IMR-90 (cell line): ENCODE measurements at regions not wholly inside any gene's neighbourhood (a gene's known extent, or its start where the extent isn't known, plus 50 kb on each side); places are given as distances from the start of the nearest gene placed in this dataset.
A peak's percentile ranks its signal among the peaks of the same experiment; 100 is the strongest.

Experiments used
- ATAC-seq: fragments of 200-7000 bp; cut with Tn5 transposase; 2 replicates; pipeline ENCODE4 v1.9.1; 2020; ENCODE audit warnings: low read depth, mild to moderate bottlenecking, moderate library complexity
- BruUV-seq: library from RNA; stranded (reverse); fragments of 400-500 nt; replicated peaks from 2 replicates; lab custom pipeline; 2021; lab: Mats Ljungman, UMichigan
- CTCF ChIA-PET: fragments of 300-600 bp; formaldehyde crosslinking; extraction: SDS; loops from one replicate; lab custom pipeline; 2021; ENCODE audit warnings: antibody characterized with exemption; lab: Yijun Ruan, JAX
- POLR2A ChIA-PET: fragments of 300-600 bp; sonication (Branson Sonifier 250); formaldehyde crosslinking; loops from one replicate; lab custom pipeline; 2022; ENCODE audit warnings: antibody characterized with exemption; ENCODE audit not compliant: unreplicated experiment; lab: Charles Lee
- DNase-seq: peaks from one replicate; pipeline ENCODE4 v3.0.0; 2013
- H2AFZ ChIP-seq: replicated peaks from 2 replicates; pipeline ENCODE3; 2013; ENCODE audit warnings: low read length, mild to moderate bottlenecking; ENCODE audit not compliant: poor library complexity
- H2AK5ac ChIP-seq: 2 replicates; pipeline ENCODE4 v1.6.1; 2013; ENCODE audit warnings: low read depth, low read length, inconsistent platforms
- H2AK9ac ChIP-seq: replicated peaks from 2 replicates; pipeline ENCODE3; 2013; ENCODE audit warnings: mild to moderate bottlenecking, low read depth, low read length, moderate library complexity; ENCODE audit not compliant: poor library complexity
- H2BK120ac ChIP-seq: 2 replicates; pipeline ENCODE4 v1.6.1; 2013; ENCODE audit warnings: low read depth, low read length, inconsistent platforms
- H2BK15ac ChIP-seq: 3 replicates; pipeline ENCODE4 v1.6.1; 2013; ENCODE audit warnings: low read depth, low read length, inconsistent platforms
- H2BK20ac ChIP-seq: 2 replicates; pipeline ENCODE4 v1.6.1; 2013; ENCODE audit warnings: low read depth, mild to moderate bottlenecking, inconsistent platforms, low read length, moderate library complexity
- H2BK5ac ChIP-seq: 2 replicates; pipeline ENCODE4 v1.6.1; 2013; ENCODE audit warnings: mild to moderate bottlenecking, low read depth, low read length, inconsistent platforms; ENCODE audit not compliant: poor library complexity, severe bottlenecking
- H3K14ac ChIP-seq: replicated peaks from 2 replicates; pipeline ENCODE4 v1.6.1; 2013; ENCODE audit warnings: low read depth, low read length, inconsistent platforms
- H3K18ac ChIP-seq: 2 replicates; pipeline ENCODE4 v1.6.1; 2013; ENCODE audit warnings: low read depth, low read length, control low read depth
- H3K23ac ChIP-seq: 2 replicates; pipeline ENCODE4 v1.6.1; 2013; ENCODE audit warnings: low read depth, low read length, inconsistent platforms
- H3K27ac ChIP-seq: 2 replicates; pipeline ENCODE4 v1.5.1; 2013; ENCODE audit warnings: mild to moderate bottlenecking, control low read depth, low read length; ENCODE audit not compliant: insufficient read depth
- H3K27me3 ChIP-seq: 2 replicates; pipeline ENCODE4 v1.6.1; 2013; ENCODE audit warnings: low read length; ENCODE audit not compliant: control insufficient read depth, insufficient read depth
- H3K36me3 ChIP-seq: 2 replicates; pipeline ENCODE4 v1.6.1; 2013; ENCODE audit warnings: low read length, mixed read lengths; ENCODE audit not compliant: control insufficient read depth, insufficient read depth
- H3K4ac ChIP-seq: 2 replicates; pipeline ENCODE4 v1.6.1; 2013; ENCODE audit warnings: low read depth, low read length, inconsistent platforms
- H3K4me1 ChIP-seq: 2 replicates; pipeline ENCODE4 v1.6.1; 2013; ENCODE audit warnings: low read length, mixed read lengths; ENCODE audit not compliant: control insufficient read depth, insufficient read depth
- H3K4me2 ChIP-seq: 2 replicates; pipeline ENCODE4 v1.6.1; 2013; ENCODE audit warnings: low read depth, mild to moderate bottlenecking, control low read depth, low read length, moderate library complexity
- H3K4me3 ChIP-seq: 2 replicates; pipeline ENCODE4 v1.5.1; 2013; ENCODE audit warnings: low read depth, mild to moderate bottlenecking, control low read depth, low read length, moderate library complexity; ENCODE audit not compliant: insufficient read depth
- H3K56ac ChIP-seq: 2 replicates; pipeline ENCODE4 v1.6.1; 2013; ENCODE audit warnings: low read length, inconsistent platforms; ENCODE audit not compliant: insufficient read depth; ENCODE audit errors: extremely low read depth
- H3K79me1 ChIP-seq, 2 experiments: 2 replicates each; pipeline ENCODE4 v1.6.1; 2013; ENCODE audit warnings: low read length in 2 of 2, inconsistent platforms in 1 of 2, low read depth in 1 of 2
- H3K9ac ChIP-seq: 2 replicates; pipeline ENCODE4 v1.6.1; 2013; ENCODE audit warnings: low read depth, low read length, control low read depth
- H3K9me1 ChIP-seq: 2 replicates; pipeline ENCODE4 v1.6.1; 2013; ENCODE audit warnings: low read length, inconsistent platforms; ENCODE audit not compliant: insufficient read depth
- H3K9me3 ChIP-seq: 2 replicates; pipeline ENCODE4 v1.6.1; 2013; ENCODE audit warnings: low read length; ENCODE audit not compliant: control insufficient read depth, insufficient read depth
- H4K20me1 ChIP-seq: 2 replicates; pipeline ENCODE4 v1.6.1; 2013; ENCODE audit warnings: low read length, inconsistent platforms; ENCODE audit not compliant: insufficient read depth
- H4K5ac ChIP-seq: 2 replicates; pipeline ENCODE4 v1.6.1; 2013; ENCODE audit warnings: mild to moderate bottlenecking, low read depth, low read length, control low read depth
- H4K8ac ChIP-seq, 2 experiments: 2 replicates each; pipeline ENCODE4 v1.6.1; 2013; ENCODE audit warnings: low read depth in 2 of 2, low read length in 2 of 2, control low read depth in 1 of 2, inconsistent platforms in 1 of 2
- H4K91ac ChIP-seq: 2 replicates; pipeline ENCODE4 v1.6.1; 2013; ENCODE audit warnings: low read depth, low read length, inconsistent platforms; ENCODE audit not compliant: insufficient read depth
- CEBPB ChIP-seq: IDR thresholded peaks from 2 replicates; pipeline ENCODE4 v1.6.1; 2012; ENCODE audit warnings: low read depth, low read length, improper control_type of control experiment
- CHD1 ChIP-seq: IDR thresholded peaks from 2 replicates; pipeline ENCODE4 v1.6.1; 2012; ENCODE audit warnings: low read depth, low read length, improper control_type of control experiment
- CTCF ChIP-seq: conservative IDR thresholded peaks from 2 replicates; pipeline ENCODE4 v1.5.1; 2012; ENCODE audit warnings: mild to moderate bottlenecking, low read depth, low read length, improper control_type of control experiment
- ELK1 ChIP-seq: fragments of 150-350 bp; IDR thresholded peaks from 2 replicates; pipeline ENCODE4 v1.6.1; 2016; ENCODE audit warnings: low read depth, mild to moderate bottlenecking, low read length, moderate library complexity, borderline replicate concordance
- FOS ChIP-seq: fragments of 150-350 bp; IDR thresholded peaks from 2 replicates; pipeline ENCODE4 v1.6.1; 2016; ENCODE audit warnings: low read depth, low read length
- MAFK ChIP-seq: IDR thresholded peaks from 2 replicates; pipeline ENCODE4 v1.6.1; 2012; ENCODE audit warnings: low read depth, low read length, improper control_type of control experiment
- MAZ ChIP-seq: IDR thresholded peaks from 2 replicates; pipeline ENCODE4 v1.6.1; 2012; ENCODE audit warnings: low read depth, mild to moderate bottlenecking, low read length, improper control_type of control experiment, moderate library complexity, borderline replicate concordance
- MXI1 ChIP-seq: IDR thresholded peaks from 2 replicates; pipeline ENCODE4 v1.6.1; 2012; ENCODE audit warnings: low read depth, mild to moderate bottlenecking, low read length, moderate library complexity, borderline replicate concordance
- NFE2L2 ChIP-seq: fragments of 150-350 bp; IDR thresholded peaks from 2 replicates; pipeline ENCODE4 v1.6.1; 2016; ENCODE audit warnings: low read depth, mild to moderate bottlenecking, low read length
- RAD21 ChIP-seq: IDR thresholded peaks from 2 replicates; pipeline ENCODE4 v1.6.1; 2012; ENCODE audit warnings: low read length, improper control_type of control experiment
- RCOR1 ChIP-seq: IDR thresholded peaks from 2 replicates; pipeline ENCODE4 v1.6.1; 2012; ENCODE audit warnings: mild to moderate bottlenecking, low read length, improper control_type of control experiment; ENCODE audit not compliant: insufficient replicate concordance
- RFX5 ChIP-seq: IDR thresholded peaks from 2 replicates; pipeline ENCODE4 v1.8.0; 2012; ENCODE audit warnings: low read depth, mild to moderate bottlenecking, low read length, moderate library complexity
- SMC3 ChIP-seq: fragments of 150-350 bp; IDR thresholded peaks from 2 replicates; pipeline ENCODE4 v1.6.1; 2016; ENCODE audit warnings: low read depth, mild to moderate bottlenecking, antibody characterized with exemption, low read length, moderate library complexity
- USF2 ChIP-seq: fragments of 150-350 bp; IDR thresholded peaks from 2 replicates; pipeline ENCODE4 v1.6.1; 2017; ENCODE audit warnings: mild to moderate bottlenecking, antibody characterized with exemption, low read length, low read depth
- WGBS, 2 experiments: methylation state at CpG; one replicate each; pipeline versions ENCODE4 v1.1.5 to v1.1.7; 2013; ENCODE audit warnings: missing lambda C conversion rate in 2 of 2; ENCODE audit not compliant: insufficient read length in 1 of 2; ENCODE audit errors: extremely low coverage in 2 of 2; 5-methylcytosine and 5-hydroxymethylcytosine counted together
- dilution Hi-C: fragments of 300-500 bp; cut with HindIII; formaldehyde crosslinking; loops from one replicate; pipeline ENCODE4 v1.14.3; 2018; ENCODE audit warnings: low sequenced_read_pairs; ENCODE audit not compliant: unreplicated experiment
- in situ Hi-C: fragments of 300-500 bp; cut with MboI; formaldehyde crosslinking; loops from 3 replicates; pipeline ENCODE4 v1.14.3; 2019; ENCODE audit warnings: low sequenced_read_pairs, inconsistent platforms, mixed read lengths
- intact Hi-C: fragments of 100-400 bp; cut with micrococcal nuclease; formaldehyde crosslinking; loops from 2 replicates; pipeline ENCODE4 v1.10.0; 2022

- no peak for TF ChIP-seq MAFK
- TF ChIP-seq RCOR1, result no peak
- no peak for TF ChIP-seq MAZ
- TF ChIP-seq ELK1, result no peak
- TF ChIP-seq MXI1, result no peak
- no peak for TF ChIP-seq FOS
- no peak for TF ChIP-seq CTCF
- TF ChIP-seq RAD21, result no peak
- no peak for TF ChIP-seq CEBPB
- no peak for TF ChIP-seq CHD1
- no peak for TF ChIP-seq RFX5
- TF ChIP-seq USF2, result no peak
- no peak for TF ChIP-seq NFE2L2
- no peak for TF ChIP-seq SMC3
- H4K20me1 ChIP-seq, result no peaks in the 10 kb centered on the region
- intact Hi-C loops, result no loop called here
- H3K4me3 ChIP-seq, result no peak overlapping the region
- H2AFZ ChIP-seq, result peak overlapping the region; percentile 11
- H3K9me1 ChIP-seq, result 0 out of 2 replicates have a peak, but pooled peaks cover 6% of the 10 kb centered on the region
- in situ Hi-C loops, result no loop called here
- H2AK9ac ChIP-seq, result peak overlapping the region; percentile 7
- no peak overlapping the region for H3K56ac ChIP-seq
- H2BK5ac ChIP-seq, result no peak overlapping the region
- H4K91ac ChIP-seq, result no peak overlapping the region
- H2BK20ac ChIP-seq, result no peak overlapping the region
- no peak overlapping the region for H4K5ac ChIP-seq
- H3K9me3 ChIP-seq, result no peaks in the 10 kb centered on the region
- H4K8ac ChIP-seq, result no peak overlapping the region
- H3K36me3 ChIP-seq, result no peaks in the 10 kb centered on the region
- no peak overlapping the region for H3K14ac ChIP-seq
- no peaks in the 10 kb centered on the region for H3K27me3 ChIP-seq
- H2BK15ac ChIP-seq, result no peak overlapping the region
- H3K79me1 ChIP-seq, result no peaks in the 10 kb centered on the region
- H3K4ac ChIP-seq, result no peak overlapping the region
- no peak overlapping the region for H3K4me2 ChIP-seq
- H2BK120ac ChIP-seq, result no peak overlapping the region
- H3K9ac ChIP-seq, result no peak overlapping the region
- ChIA-PET CTCF (no interaction called here), POLR2A (no interaction called here)
- H3K4me1 ChIP-seq, result no peaks in the 10 kb centered on the region; the same call in 1 of the 2 replicates
- H3K27ac ChIP-seq, result no peak overlapping the region
- H3K23ac ChIP-seq, result no peak overlapping the region
- H2AK5ac ChIP-seq, result no peak overlapping the region
- H3K18ac ChIP-seq, result no peak overlapping the region
- peak; percentile 68 for DNase-seq
- no TSS peak for BruUV-seq
- no CpG with 5 or more reads among the region's 4 CpGs for WGBS, 2 experiments
- dilution Hi-C loops, result no loop called here
- no peak for ATAC-seq
These were observed 573.6 kb downstream of the INSC start for GRCh38 chr11:15688351-15688792.
